Activated T-cell treated with anti-CD3 and anti-CD28 coated beads, Interleukin-2, amount 50 U/mL, for 1 hour (primary cell): ENCODE measurements at regions not wholly inside any gene's neighbourhood (a gene's known extent, or its start where the extent isn't known, plus 50 kb on each side); places are given as distances from the start of the nearest gene placed in this dataset.
A peak's percentile ranks its signal among the peaks of the same experiment; 100 is the strongest.
"Not testable (repeated sequence)": the region's sequence is repeated elsewhere in the genome, so short reads cannot be mapped to it uniquely, and the experiment has no call there.

Experiments used
- DNase-seq: peaks from one replicate; pipeline ENCODE4 v3.0.0-alpha.2; 2020

- DNase-seq = not testable (repeated sequence)
These were observed 914.7 kb downstream of the FOXD4L5 start for GRCh38 chr9:64370344-64370743.

DNA sequence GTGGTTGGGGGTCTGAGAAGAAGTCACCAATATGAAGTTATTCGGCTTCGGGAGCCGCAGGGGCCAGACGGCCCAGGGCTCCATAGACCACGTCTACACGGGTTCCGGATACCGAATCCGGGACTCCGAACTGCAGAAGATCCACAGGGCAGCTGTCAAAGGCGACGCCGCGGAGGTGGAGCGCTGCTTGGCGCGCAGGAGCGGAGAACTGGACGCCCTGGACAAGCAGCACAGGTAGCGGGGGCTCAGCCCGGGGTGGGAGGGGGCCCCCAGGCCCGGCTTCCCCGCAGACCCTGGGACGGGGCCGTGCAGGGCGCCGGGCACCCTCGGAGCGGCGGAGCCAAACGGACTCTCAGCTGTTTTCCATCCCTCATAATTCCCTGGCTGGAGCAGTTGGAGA, 915.4 kb downstream of the FOXD4L5 start:
- DNase-seq = peak; percentile 23

DNA sequence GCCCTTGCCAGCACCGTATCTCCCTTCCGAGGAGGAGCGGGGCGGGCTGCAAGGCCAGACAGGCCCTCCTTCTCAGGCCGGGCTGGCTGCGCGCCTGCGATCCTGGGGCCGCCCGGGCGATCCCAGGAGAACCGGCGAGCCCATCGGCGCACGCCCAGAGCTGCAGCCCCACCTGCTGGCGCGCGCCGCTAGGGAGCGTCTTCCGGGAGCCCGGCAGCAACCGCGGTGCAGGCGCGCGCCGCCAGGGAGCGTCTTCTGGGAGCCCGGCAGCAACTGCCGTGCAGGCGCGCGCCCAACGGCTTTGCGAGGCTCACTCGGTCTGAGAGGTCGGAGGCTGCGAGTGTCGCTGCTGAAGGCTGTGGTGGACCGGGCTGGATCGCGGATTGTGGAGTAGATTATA, 915.9 kb downstream of the FOXD4L5 start:
- peak; percentile 84 for DNase-seq

GRCh38 chr9:64368644-64368942, 916.4 kb downstream of the FOXD4L5 start:
- DNase-seq = not testable (repeated sequence)

- peak; percentile 19 for DNase-seq
These were observed 917.0 kb downstream of the FOXD4L5 start for GRCh38 chr9:64367826-64368643.
